OCI-LY7 (cell line): ENCODE measurements at regions not wholly inside any gene's neighbourhood (a gene's known extent, or its start where the extent isn't known, plus 50 kb on each side); places are given as distances from the start of the nearest gene placed in this dataset.

Source experiments
- BruUV-seq: library from RNA; stranded (reverse); fragments of 400-500 nt; replicated peaks from 2 replicates; lab custom pipeline; 2021; lab: Mats Ljungman, UMichigan
- CTCF ChIA-PET: fragments of 300-600 bp; sonication (Branson Sonifier 250); formaldehyde crosslinking; loops from one replicate; lab custom pipeline; 2022; ENCODE audit warnings: antibody characterized with exemption; ENCODE audit not compliant: unreplicated experiment; lab: Charles Lee
- POLR2A ChIA-PET: fragments of 300-600 bp; sonication (Branson Sonifier 250); formaldehyde crosslinking; loops from one replicate; lab custom pipeline; 2022; ENCODE audit warnings: antibody characterized with exemption; lab: Charles Lee
- DNase-seq: peaks from one replicate; pipeline ENCODE4 v3.0.0-alpha.2; 2015; ENCODE audit warnings: low spot score
- H2AFZ ChIP-seq: fragments of 200-600 bp; sonication (generic), shearing (Covaris generic); 2 replicates; pipeline ENCODE4 v1.6.1; 2014; ENCODE audit warnings: mild to moderate bottlenecking, antibody characterized with exemption, low read length, moderate library complexity
- H3K27ac ChIP-seq: fragments of 200-600 bp; sonication (generic); 2 replicates; pipeline ENCODE4 v1.5.1; 2014; ENCODE audit warnings: mixed run types, low read depth, mild to moderate bottlenecking, moderate library complexity, low read length, inconsistent platforms; ENCODE audit not compliant: poor library complexity, severe bottlenecking
- H3K36me3 ChIP-seq: fragments of 200-600 bp; sonication (generic); 2 replicates; pipeline ENCODE4 v1.6.1; 2014; ENCODE audit warnings: mild to moderate bottlenecking, antibody characterized with exemption, low read length, moderate library complexity, mixed read lengths; ENCODE audit not compliant: insufficient read depth
- H3K4me1 ChIP-seq: fragments of 200-600 bp; sonication (generic); 2 replicates; pipeline ENCODE4 v1.5.1; 2014; ENCODE audit warnings: mild to moderate bottlenecking, low read length; ENCODE audit not compliant: insufficient read depth, poor library complexity, severe bottlenecking
- H3K4me2 ChIP-seq: fragments of 200-600 bp; sonication (generic); 2 replicates; pipeline ENCODE4 v1.6.1; 2014; ENCODE audit warnings: mild to moderate bottlenecking, low read length
- H3K4me3 ChIP-seq: fragments of 200-600 bp; sonication (generic); 2 replicates; pipeline ENCODE4 v1.5.1; 2014; ENCODE audit warnings: mild to moderate bottlenecking, low read depth, low read length; ENCODE audit not compliant: poor library complexity, severe bottlenecking
- H3K79me2 ChIP-seq: fragments of 200-600 bp; sonication (generic); 2 replicates; pipeline ENCODE4 v1.6.1; 2016; ENCODE audit warnings: low read depth, mild to moderate bottlenecking, low read length, moderate library complexity, mixed read lengths; ENCODE audit not compliant: insufficient read depth
- H3K9me2 ChIP-seq: fragments of 200-600 bp; sonication (generic); 2 replicates; pipeline ENCODE4 v1.6.1; 2016; ENCODE audit warnings: mild to moderate bottlenecking, low read length, mixed read lengths; ENCODE audit not compliant: insufficient read depth
- H3K9me3 ChIP-seq: fragments of 200-600 bp; sonication (generic); 2 replicates; pipeline ENCODE4 v1.6.1; 2014; ENCODE audit warnings: mild to moderate bottlenecking, mixed run types, low read length, mixed read lengths
- H4K20me1 ChIP-seq: fragments of 200-600 bp; sonication (generic); 2 replicates; pipeline ENCODE4 v1.6.1; 2014; ENCODE audit warnings: mild to moderate bottlenecking, antibody characterized with exemption, low read length, moderate library complexity, mixed read lengths; ENCODE audit not compliant: insufficient read depth
- EZH2phosphoT487 ChIP-seq: fragments of 200-600 bp; sonication (generic); IDR thresholded peaks from 2 replicates; pipeline ENCODE4 v1.6.1; 2018; ENCODE audit warnings: low read depth, borderline replicate concordance, mild to moderate bottlenecking, mixed run types, antibody characterized with exemption, low read length, moderate library complexity, mixed read lengths
- intact Hi-C: fragments of 100-400 bp; cut with micrococcal nuclease; formaldehyde crosslinking; loops from one replicate; pipeline ENCODE4 v1.10.0; 2022; ENCODE audit not compliant: unreplicated experiment
- TF ChIP-seq, protein P1 (sequence below): fragments of 200-600 bp; sonication (generic); conservative IDR thresholded peaks from 2 replicates; pipeline ENCODE4 v1.5.1; 2014; ENCODE audit warnings: mild to moderate bottlenecking, antibody characterized with exemption, low read length, moderate library complexity, mixed read lengths

DNA sequence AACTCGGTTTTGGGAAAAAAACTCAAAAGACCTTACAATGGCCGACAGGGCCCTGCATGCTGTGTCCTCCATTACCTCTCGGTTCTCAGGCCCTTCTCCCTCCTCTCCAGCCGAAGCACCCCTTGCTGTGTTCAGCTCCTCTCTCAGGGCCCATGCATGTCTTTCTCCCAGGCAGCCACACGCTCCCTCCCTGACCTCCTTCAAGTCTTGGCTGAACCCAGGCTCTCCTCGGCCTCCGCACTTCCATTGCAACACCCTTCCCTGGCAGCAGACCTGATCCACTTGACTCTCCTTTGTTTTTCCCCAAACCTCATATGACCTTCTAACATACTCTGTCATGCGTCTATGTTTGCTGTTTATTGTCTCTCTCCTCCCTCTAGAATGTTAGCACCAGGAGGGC is 114.0 kb downstream of the CYP26B1 start:
- H4K20me1 ChIP-seq = no peaks in the 10 kb centered on the region
- TF ChIP-seq, protein P1, sequence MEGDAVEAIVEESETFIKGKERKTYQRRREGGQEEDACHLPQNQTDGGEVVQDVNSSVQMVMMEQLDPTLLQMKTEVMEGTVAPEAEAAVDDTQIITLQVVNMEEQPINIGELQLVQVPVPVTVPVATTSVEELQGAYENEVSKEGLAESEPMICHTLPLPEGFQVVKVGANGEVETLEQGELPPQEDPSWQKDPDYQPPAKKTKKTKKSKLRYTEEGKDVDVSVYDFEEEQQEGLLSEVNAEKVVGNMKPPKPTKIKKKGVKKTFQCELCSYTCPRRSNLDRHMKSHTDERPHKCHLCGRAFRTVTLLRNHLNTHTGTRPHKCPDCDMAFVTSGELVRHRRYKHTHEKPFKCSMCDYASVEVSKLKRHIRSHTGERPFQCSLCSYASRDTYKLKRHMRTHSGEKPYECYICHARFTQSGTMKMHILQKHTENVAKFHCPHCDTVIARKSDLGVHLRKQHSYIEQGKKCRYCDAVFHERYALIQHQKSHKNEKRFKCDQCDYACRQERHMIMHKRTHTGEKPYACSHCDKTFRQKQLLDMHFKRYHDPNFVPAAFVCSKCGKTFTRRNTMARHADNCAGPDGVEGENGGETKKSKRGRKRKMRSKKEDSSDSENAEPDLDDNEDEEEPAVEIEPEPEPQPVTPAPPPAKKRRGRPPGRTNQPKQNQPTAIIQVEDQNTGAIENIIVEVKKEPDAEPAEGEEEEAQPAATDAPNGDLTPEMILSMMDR = no peak
- no peak for TF ChIP-seq EZH2phosphoT487
- CTCF ChIA-PET = no interaction called here

DNA sequence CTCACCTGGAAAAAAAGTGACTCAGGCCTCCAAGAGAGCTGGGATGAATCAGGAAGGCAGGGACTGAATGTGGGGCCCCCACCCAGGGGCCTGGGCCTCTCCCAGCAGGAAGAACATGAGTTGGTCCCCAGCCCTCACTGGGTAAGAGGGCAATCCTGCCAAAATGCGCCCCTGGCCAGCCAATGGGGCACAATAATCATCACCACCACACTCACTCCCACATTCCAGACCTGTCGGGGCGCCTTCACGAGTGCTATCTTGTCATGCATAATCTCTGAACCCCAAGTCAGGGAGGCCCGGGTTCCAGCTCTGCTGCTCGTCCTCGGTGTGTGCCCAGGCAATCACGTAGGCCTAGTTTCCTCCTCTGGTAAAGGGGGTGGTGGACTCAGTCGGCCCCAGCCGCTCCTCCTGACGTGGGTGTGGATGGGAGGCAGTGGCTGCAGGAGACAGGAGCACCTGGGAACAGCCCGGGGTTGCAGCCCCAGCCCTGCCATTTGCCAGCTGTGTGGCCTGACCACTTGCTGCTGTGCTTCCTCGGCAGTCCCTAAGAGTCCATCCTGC is 115.1 kb downstream of the CYP26B1 start:
- H3K9me3 ChIP-seq = no peaks in the 10 kb centered on the region
- no peaks in the 10 kb centered on the region for H4K20me1 ChIP-seq
- no peaks in the 10 kb centered on the region for H3K36me3 ChIP-seq
- no peak overlapping the region for H3K4me3 ChIP-seq
- no peak overlapping the region for H3K4me2 ChIP-seq
- no peak overlapping the region for H2AFZ ChIP-seq
- DNase-seq = no peak
- H3K79me2 ChIP-seq = no peaks in the 10 kb centered on the region
- H3K27ac ChIP-seq = no peak overlapping the region
- no peaks in the 10 kb centered on the region for H3K4me1 ChIP-seq
- H3K9me2 ChIP-seq = no peaks in the 10 kb centered on the region
- CTCF ChIA-PET = no interaction called here
- TF ChIP-seq, protein P1 = no peak
- no peak for TF ChIP-seq EZH2phosphoT487
- no TSS peak for BruUV-seq
- POLR2A ChIA-PET = no interaction called here
- intact Hi-C loops = no loop called here

More for the DNA sequence above, 114.0 kb downstream of the CYP26B1 start:
- Histone ChIP-seq H2AFZ (no peak overlapping the region), H3K9me3 (no peaks in the 10 kb centered on the region), H3K27ac (no peak overlapping the region), H3K4me1 (no peaks in the 10 kb centered on the region), H3K9me2 (no peaks in the 10 kb centered on the region), H3K79me2 (no peaks in the 10 kb centered on the region), H3K4me2 (no peak overlapping the region), H3K36me3 (no peaks in the 10 kb centered on the region), H3K4me3 (no peak overlapping the region)
- no peak for DNase-seq
- intact Hi-C loops = no loop called here
- BruUV-seq = no TSS peak
- POLR2A ChIA-PET = no interaction called here

DNA sequence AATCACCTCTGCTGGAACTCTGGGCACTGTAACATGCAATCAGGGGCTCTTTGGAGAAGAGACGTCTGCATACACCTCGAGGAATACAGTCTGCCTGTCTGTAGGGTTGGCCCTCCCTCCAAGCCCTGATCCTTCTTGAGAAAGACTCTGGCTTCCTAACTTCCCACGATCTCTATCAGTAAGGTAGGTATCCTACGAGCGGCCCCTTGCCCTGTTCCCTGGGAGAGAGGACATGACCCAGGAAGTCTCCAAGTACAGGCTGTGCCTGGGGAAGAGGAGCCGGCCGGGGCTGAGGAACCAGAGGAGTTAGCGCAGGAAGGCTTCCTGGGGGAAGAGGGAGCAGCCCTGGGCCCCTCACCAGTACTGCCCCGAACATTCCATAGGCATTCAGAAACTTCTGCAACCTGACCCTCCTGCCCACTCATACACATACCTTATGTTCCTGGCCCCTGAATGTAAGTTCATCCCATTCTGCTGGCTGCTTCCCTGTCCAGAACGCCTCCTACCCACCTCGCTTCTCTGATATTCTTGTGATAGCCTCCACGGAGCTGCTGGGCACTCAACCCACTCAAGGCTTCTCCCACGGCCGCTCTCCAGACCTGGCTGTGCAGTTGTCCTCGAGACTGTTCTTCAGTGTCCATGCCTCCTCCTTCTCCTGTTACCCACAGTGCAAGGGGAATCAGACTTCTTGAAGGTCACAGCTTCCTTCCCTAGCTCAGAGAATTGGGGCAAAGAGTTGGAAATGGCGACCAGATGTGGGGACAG is 116.1 kb downstream of the CYP26B1 start:
- Histone ChIP-seq H3K9me2 (no peaks in the 10 kb centered on the region), H3K4me2 (no peak overlapping the region), H2AFZ (no peak overlapping the region), H3K79me2 (no peaks in the 10 kb centered on the region), H3K4me3 (no peak overlapping the region), H3K9me3 (no peaks in the 10 kb centered on the region), H4K20me1 (no peaks in the 10 kb centered on the region), H3K27ac (no peak overlapping the region), H3K4me1 (no peaks in the 10 kb centered on the region), H3K36me3 (no peaks in the 10 kb centered on the region)
- intact Hi-C loops = no loop called here
- ChIA-PET POLR2A (no interaction called here), CTCF (no interaction called here)
- no TSS peak for BruUV-seq
- TF ChIP-seq EZH2phosphoT487 = no peak
- TF ChIP-seq, protein P1 = no peak
- no peak for DNase-seq
